ENCODE measurements at regions not wholly inside any gene's neighbourhood (a gene's known extent, or its start where the extent isn't known, plus 50 kb on each side); places are given as distances from the start of the nearest gene placed in this dataset.

GRCh38 chr3:139735191-139735590 is 57.4 kb upstream of the NMNAT3 start:
- TF ChIP-seq CTCF (IDR thresholded peaks at IDR 0.05) = no peak
- TF ChIP-seq POLR2A (IDR thresholded peaks at IDR 0.05) = no peak

Data from tibial nerve (tissue), 3 donors.